ENCODE measurements at regions not wholly inside any gene's neighbourhood (a gene's known extent, or its start where the extent isn't known, plus 50 kb on each side); places are given as distances from the start of the nearest gene placed in this dataset.
"Not testable (repeated sequence)": the region's sequence is repeated elsewhere in the genome, so short reads cannot be mapped to it uniquely, and the experiment has no call there.

- no peak for DNase-seq
Observed at GRCh38 chr3:5767304-5767703, 579.8 kb downstream of the EDEM1 start.

- DNase-seq, result no peak
Observed at GRCh38 chr3:5768281-5768945, 580.9 kb downstream of the EDEM1 start.

DNA sequence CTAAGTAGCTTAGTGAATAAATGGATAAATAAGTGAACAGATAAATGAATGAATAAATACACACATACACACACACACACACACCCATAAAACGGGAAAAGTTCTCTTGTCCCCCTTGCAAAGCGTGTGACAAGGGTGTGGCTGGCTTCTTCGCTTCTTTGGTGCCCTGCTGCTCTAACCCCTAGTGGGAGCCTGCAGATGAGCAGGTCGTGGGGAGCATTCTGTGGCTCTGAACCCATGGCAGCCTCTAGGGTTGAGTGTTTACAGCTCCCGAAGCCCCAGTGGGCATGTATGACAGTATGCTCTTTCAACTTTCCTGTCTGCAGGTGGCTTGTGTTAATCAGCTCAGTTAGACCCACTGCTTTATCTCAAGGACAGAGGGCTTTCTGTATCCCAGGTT, 582.3 kb downstream of the EDEM1 start:
- DNase-seq, result no peak

- DNase-seq, result no peak
Observed at GRCh38 chr3:5774337-5774736, 586.8 kb downstream of the EDEM1 start.

GRCh38 chr3:5775100-5775499, 587.6 kb downstream of the EDEM1 start:
- DNase-seq, result not testable (repeated sequence)

- DNase-seq, result no peak
Observed at GRCh38 chr3:5784690-5785089, 597.2 kb downstream of the EDEM1 start.

DNA sequence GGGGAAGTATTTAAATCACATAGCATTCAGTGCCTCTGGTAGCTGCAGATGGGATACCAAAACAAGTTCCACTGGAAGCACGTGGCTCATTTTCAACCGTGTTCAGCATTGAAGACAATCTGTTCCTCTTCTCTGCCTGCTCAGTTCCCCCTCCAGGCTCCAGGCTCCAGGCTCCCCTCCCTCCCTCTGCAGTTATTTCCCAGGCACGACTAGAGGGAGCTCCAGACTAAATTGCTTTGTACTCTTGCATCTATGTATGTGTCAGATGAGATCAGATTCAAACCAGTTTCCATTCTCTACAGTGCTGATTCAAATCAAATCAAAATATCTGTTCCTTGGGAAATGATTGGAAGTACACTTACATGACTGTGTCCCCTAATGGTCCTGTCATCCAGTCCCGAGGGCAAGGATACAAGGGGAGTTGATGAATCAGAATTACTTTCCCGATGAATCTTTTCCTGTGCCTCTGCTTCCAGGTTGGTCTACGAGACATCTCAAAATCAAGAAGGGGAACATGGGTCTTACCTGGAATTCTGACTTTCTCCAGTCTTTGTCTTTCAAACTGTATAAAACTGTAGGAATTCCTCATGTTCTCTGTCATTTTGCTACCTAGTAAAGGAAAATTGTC, 600.5 kb downstream of the EDEM1 start:
- DNase-seq, result no peak

DNA sequence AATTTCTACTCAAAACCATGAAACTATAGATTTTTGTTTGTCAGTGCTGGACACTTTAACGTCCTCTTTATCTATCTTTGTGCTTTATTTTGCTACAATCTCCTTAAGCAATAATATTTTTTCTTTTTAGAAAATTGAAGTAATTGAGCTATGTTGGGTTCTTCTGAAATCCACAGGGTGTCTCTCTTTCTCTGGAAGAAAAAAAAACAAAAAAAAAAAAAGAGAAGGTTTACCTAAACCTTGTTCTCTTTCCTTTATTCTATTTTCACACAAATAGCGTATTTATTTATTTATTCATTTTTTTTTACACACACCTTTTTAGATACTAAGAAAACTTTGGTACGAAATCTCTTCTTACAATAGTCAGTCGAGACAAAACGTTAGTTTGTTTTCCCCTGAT, 601.0 kb downstream of the EDEM1 start:
- DNase-seq, result no peak

DNA sequence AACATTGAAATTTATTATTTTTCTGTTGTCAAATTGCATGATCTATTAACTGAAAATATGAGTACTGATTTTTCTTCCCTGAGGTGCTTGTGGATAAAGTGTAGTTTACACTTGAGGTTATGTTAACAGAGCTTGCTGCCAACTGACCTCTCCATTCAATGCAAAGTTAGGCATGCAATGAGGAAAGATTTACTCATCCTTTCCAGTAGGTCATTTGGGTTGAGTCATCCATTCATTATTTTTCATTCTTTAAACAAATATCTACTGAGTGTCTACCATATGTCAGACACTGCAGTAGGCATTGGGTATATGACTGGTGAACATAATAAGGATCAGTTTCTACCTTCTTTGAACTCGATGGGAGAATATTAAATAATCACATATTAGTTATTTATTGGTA, 604.1 kb downstream of the EDEM1 start:
- no peak for DNase-seq

DNA sequence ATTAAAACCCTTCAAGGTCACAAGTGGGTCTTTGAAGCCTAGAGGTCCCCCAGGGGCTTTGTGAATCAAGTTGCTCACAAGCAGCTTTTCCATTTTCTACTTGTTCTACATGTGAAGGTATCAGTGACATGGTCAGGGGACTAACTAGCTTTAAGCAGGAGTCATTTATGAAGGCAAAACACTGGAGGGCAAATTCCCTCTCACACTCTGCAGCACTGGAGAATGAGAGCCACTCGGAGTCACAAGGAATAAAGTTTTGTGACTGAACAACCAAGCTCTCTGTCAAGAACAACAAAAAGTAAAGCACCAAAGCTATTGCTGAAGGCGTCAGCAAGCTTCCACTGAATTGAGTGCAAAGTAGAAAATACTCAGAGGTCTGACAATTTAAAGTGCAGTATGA, 609.0 kb downstream of the EDEM1 start:
- DNase-seq, result no peak

DNA sequence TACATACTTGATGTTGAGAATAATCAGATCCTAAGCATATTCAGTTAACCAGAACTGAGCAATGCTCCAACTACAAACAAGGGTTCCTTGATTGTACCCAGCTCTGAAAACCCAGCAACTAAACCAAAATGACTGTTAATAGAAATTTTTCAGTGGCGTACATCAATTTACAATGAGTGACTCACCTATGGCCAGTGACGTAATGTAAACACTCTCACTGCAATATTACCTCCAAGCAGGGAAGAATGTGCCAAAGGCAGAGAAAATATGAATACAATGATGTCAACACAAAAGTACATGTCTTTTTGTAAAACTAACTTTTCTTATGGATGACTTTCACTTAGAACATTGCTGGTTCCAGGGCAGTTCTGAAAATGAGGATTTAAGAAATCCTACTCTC, 611.3 kb downstream of the EDEM1 start:
- no peak for DNase-seq

- no peak for DNase-seq
Observed at GRCh38 chr3:5799398-5799797, 611.9 kb downstream of the EDEM1 start.

DNA sequence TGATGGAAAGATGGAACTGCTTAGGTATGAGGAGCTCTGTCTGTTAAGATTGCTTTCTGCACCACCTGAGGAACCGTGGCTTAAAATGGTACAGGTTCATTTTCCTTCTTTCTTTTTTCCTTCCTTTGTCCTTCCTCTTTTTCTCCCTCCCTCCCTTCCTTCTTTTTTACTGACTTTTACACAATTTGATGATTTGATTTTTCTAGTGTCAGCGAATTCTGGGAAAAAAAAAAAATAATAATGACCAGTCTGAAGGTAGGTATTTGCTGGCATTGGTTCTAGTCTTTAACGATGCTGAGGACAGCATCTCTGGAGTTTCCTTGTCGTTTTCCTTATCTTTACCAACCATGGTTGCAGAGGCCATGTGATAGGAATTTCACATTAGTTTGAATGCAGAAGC, 613.5 kb downstream of the EDEM1 start:
- DNase-seq, result no peak

- no peak for DNase-seq
Observed at GRCh38 chr3:5806192-5806591, 618.7 kb downstream of the EDEM1 start.

DNA sequence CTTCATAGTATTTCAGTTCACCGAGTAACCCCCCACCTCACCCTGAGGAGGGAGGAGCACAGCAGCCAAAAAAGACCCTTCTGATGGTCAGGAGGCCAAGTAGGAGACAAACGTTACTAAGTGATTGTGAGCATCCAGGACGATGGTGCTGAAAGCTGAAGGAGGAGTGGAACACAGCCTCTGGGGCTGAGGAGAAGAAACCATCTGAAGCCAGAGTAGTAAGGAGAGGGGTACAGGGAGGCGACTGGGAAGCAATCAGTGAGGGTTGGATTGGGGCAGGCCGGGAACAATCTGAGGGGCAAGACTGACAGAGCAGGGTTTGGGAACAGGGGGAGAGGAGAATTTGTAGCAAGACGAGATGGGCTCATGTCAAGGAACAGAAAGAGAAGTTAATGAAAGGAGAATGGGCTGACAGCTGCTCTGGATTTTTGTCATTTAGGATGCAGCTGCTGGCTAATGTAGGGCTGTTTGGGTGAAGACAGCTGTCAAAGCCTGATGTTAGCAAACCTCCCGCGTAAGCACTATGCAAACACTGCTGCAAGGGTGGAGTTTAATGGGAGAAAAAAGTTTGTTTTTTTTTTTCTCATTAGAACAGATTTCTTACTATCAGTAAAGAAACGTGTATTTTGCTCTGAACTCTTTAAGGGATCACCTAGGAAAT, 622.2 kb downstream of the EDEM1 start:
- no peak for DNase-seq

GRCh38 chr3:5811016-5811415, 623.5 kb downstream of the EDEM1 start:
- no peak for DNase-seq

DNA sequence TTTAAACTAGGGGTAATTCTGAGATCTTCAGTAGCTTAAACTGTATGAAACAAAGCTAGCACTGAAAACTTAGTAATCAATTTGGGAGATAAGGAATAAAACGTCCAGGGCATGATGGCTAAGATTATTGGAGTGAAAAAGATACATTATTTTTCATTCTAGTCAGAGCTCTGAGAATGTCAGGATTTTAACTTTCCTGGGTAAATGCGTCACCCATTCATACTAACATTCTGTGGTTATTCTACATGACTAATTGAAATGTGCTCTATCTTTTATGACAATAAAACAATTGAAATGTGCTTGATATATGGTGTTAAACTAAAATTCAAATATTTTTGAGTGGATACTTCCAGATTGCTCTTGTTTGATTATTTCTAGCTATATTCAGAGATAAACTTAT, 626.0 kb downstream of the EDEM1 start:
- no peak for DNase-seq

- no peak for DNase-seq
Observed at GRCh38 chr3:5822843-5823242, 635.3 kb downstream of the EDEM1 start.

DNA sequence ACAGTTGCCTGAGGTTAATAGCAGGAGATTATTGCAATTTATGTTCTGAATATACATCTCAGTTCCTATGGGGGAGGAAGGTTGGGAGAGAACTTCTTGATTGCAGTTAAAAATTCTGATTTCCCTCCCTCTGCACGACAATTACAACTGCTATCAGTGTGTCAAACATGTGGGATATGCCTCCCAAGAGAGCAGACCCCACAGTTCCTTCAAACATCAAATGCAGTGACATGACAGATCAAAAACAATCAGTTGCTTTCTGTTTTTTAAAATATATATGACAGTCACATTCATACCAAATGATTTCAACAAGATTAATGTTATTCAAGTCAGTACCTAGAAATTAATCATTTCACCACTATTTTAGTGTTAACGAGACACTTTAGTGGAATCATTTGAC, 639.0 kb downstream of the EDEM1 start:
- DNase-seq, result no peak

DNA sequence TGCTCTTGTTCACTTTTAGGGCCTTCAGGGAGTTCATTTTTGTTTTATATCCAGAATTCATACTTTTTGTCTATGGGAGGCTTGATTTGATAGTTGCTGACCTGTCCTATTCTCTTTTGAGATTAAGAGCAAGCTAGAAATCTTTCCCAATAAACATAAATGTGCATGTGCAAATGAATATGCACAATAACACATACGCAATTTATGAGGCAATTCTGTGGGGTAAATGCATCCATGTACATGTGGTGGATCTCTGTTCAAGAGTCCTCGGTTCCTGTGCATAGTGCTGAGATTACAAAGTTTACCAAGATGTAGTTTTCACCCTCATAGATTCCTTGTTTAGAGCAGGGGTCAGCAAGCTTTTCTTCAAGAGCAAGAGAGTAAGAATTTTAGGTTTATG, 640.7 kb downstream of the EDEM1 start:
- no peak for DNase-seq

DNA sequence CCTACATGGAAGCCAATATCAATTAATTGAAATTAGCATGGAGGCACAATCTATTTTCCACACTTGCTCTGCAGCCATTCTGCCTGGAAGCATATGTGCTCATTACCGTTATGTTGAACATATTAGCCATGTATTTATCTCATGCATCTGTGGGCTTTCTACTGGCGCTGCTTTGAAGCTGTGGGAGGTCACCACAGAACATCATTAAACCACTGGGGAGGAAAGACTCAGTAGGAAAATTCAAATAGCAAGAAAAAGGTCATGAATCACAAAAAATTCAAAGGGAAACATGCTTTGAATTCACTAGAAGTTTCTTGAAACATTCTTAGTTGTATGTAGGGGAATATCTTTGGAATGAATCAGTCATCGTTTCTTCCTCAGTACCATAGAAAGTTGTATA, 652.5 kb downstream of the EDEM1 start:
- no peak for DNase-seq

DNA sequence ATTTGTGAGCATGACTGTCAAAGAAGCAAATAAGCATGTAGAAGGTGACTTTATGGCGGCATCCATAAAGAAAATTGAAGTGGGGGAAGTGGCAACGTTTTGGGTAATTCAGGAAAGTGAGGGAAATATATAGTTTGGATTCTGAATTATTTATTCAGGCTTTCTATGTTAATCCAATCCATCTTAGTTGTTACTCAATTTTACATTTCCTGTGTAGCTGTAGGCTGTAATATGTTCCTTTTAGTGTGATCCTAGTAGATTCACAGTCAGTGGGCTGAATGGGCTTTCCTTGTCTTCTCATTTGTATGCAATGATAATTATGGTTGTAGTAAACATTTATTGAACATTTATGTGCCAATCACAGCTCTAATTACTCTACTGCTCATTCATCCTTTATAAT, 654.1 kb downstream of the EDEM1 start:
- DNase-seq, result no peak

DNA sequence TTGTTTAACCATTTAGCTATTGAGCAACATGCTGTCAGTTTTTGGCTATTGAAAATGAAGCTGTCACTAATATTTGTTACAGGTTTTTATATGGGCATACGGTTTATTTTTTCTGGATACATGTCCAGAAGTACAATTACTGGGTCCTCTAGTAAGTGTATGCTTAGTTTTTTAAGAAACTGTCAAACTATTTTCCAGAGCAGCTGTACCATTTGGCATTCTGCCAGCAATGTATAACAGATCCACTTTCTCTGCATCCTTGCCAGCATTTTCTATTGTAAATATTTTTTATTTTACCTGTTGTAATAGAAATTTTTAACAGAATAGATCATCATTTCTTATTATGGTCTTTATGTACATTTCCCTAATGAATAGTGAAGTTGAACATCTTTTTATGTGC, 658.8 kb downstream of the EDEM1 start:
- no peak for DNase-seq

GRCh38 chr3:5861151-5861550, 673.6 kb downstream of the EDEM1 start:
- no peak for DNase-seq

DNA sequence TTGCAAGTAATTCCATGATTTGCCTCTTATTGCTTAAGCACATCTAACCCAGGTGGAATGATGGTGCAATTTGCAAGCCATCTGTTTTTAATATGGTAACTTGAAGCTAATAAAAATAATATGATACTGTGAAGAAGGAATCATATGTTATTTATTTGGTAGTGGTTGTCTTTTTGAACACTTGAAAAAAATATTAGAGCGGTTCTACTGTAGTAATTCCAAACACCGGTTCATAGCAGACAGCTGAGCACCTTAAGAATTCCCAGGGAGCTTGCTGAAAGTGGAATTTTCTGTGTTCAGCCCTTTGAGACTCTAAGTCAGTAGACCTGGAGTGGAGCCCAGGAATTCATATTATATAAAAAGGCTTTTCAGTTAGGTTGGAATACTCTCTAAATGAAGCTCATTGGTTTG, 687.4 kb downstream of the EDEM1 start:
- no peak for DNase-seq
